B cell (primary cell): ENCODE measurements at regions not wholly inside any gene's neighbourhood (a gene's known extent, or its start where the extent isn't known, plus 50 kb on each side); places are given as distances from the start of the nearest gene placed in this dataset.

ENCODE experiments used
- CTCF ChIP-seq: fragments of 200-600 bp; IDR thresholded peaks from one replicate; pipeline ENCODE4 v1.8.0; 2022; ENCODE audit warnings: antibody characterized with exemption, mild to moderate bottlenecking
- EZH2 ChIP-seq: IDR thresholded peaks from 2 replicates; pipeline ENCODE4 v1.6.1; 2012; ENCODE audit warnings: borderline replicate concordance, low read depth, mild to moderate bottlenecking, moderate library complexity, low read length; ENCODE audit not compliant: insufficient read depth, poor library complexity, severe bottlenecking

- TF ChIP-seq CTCF = no peak
- no peak for TF ChIP-seq EZH2
Observed at GRCh38 chr17:27952366-27952765, 59.2 kb upstream of the LYRM9 start.
